Liver (tissue), 3 donors: ENCODE measurements at regions not wholly inside any gene's neighbourhood (a gene's known extent, or its start where the extent isn't known, plus 50 kb on each side); places are given as distances from the start of the nearest gene placed in this dataset.

Source experiments
- CTCF ChIP-seq: fragments of 150-350 bp; IDR thresholded peaks from 2 replicates; pipeline ENCODE4 v1.5.1; 2017; ENCODE audit warnings: improper control_type of control experiment, low read depth, low read length; ENCODE audit not compliant: missing input control
- EGR1 ChIP-seq, 2 donors: IDR thresholded peaks; 2 replicates each; pipeline ENCODE4 v1.6.1; 2016 to 2018; ENCODE audit warnings: antibody characterized with exemption in 2 of 2, low read depth in 2 of 2
- FOXA1 ChIP-seq: IDR thresholded peaks from 2 replicates; pipeline ENCODE4 v1.6.1; 2016; ENCODE audit warnings: antibody characterized with exemption
- GABPA ChIP-seq, 2 donors: IDR thresholded peaks in 1 of 2; conservative IDR thresholded peaks in 1 of 2; 2 replicates each; pipeline ENCODE4 v1.6.1; 2016; ENCODE audit warnings: antibody characterized with exemption in 2 of 2, mild to moderate bottlenecking in 1 of 2, moderate library complexity in 1 of 2
- JUND ChIP-seq, 2 donors: IDR thresholded peaks; 2 replicates each; pipeline ENCODE4 v1.6.1; 2016; ENCODE audit warnings: antibody characterized with exemption in 2 of 2
- RAD21 ChIP-seq, 2 donors: IDR thresholded peaks; 2 replicates each; pipeline ENCODE4 v1.6.1; 2016; ENCODE audit warnings: antibody characterized with exemption in 2 of 2, mild to moderate bottlenecking in 2 of 2
- TAF1 ChIP-seq: conservative IDR thresholded peaks from 2 replicates; pipeline ENCODE4 v1.6.1; 2016; ENCODE audit warnings: antibody characterized with exemption, mild to moderate bottlenecking
- TF ChIP-seq, protein P1 (sequence below): IDR thresholded peaks from 2 replicates; pipeline ENCODE4 v1.6.1; 2016; ENCODE audit warnings: antibody characterized with exemption, mild to moderate bottlenecking
- donor health status: healthy.
- donor health status: healthy.

GRCh38 chr14:34222867-34223266 lies 239.2 kb downstream of the SPTSSA start:
- TF ChIP-seq CTCF = no peak
- no peak for TF ChIP-seq GABPA (IDR thresholded peaks at IDR 0.05 in 1 of 2, conservative IDR thresholded peaks at IDR 0.05 in 1 of 2)
- no peak for TF ChIP-seq RAD21 (IDR thresholded peaks at IDR 0.05)
- TF ChIP-seq, protein P1, sequence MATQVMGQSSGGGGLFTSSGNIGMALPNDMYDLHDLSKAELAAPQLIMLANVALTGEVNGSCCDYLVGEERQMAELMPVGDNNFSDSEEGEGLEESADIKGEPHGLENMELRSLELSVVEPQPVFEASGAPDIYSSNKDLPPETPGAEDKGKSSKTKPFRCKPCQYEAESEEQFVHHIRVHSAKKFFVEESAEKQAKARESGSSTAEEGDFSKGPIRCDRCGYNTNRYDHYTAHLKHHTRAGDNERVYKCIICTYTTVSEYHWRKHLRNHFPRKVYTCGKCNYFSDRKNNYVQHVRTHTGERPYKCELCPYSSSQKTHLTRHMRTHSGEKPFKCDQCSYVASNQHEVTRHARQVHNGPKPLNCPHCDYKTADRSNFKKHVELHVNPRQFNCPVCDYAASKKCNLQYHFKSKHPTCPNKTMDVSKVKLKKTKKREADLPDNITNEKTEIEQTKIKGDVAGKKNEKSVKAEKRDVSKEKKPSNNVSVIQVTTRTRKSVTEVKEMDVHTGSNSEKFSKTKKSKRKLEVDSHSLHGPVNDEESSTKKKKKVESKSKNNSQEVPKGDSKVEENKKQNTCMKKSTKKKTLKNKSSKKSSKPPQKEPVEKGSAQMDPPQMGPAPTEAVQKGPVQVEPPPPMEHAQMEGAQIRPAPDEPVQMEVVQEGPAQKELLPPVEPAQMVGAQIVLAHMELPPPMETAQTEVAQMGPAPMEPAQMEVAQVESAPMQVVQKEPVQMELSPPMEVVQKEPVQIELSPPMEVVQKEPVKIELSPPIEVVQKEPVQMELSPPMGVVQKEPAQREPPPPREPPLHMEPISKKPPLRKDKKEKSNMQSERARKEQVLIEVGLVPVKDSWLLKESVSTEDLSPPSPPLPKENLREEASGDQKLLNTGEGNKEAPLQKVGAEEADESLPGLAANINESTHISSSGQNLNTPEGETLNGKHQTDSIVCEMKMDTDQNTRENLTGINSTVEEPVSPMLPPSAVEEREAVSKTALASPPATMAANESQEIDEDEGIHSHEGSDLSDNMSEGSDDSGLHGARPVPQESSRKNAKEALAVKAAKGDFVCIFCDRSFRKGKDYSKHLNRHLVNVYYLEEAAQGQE = no peak
- TF ChIP-seq TAF1 = no peak
- TF ChIP-seq FOXA1 = no peak
- no peak for TF ChIP-seq JUND (IDR thresholded peaks at IDR 0.05)
- TF ChIP-seq EGR1 (IDR thresholded peaks at IDR 0.05; ENCODE audit: low read depth in 2 of 2) = no peak
